Glutamatergic neuron (in vitro differentiated cells): ENCODE measurements at regions not wholly inside any gene's neighbourhood (a gene's known extent, or its start where the extent isn't known, plus 50 kb on each side); places are given as distances from the start of the nearest gene placed in this dataset.

Source experiments
- DNase-seq: peaks from one replicate; pipeline ENCODE4 v3.0.0; 2022
- H3K27ac Mint-ChIP-seq: one replicate; pipeline ENCODE4 v1.8.0; 2020; ENCODE audit warnings: mild to moderate bottlenecking, mixed read lengths, inconsistent platforms; ENCODE audit not compliant: unreplicated experiment
- H3K27me3 Mint-ChIP-seq: one replicate; pipeline ENCODE4 v1.8.0; 2020; ENCODE audit warnings: mild to moderate bottlenecking, moderate library complexity, mixed read lengths, inconsistent platforms; ENCODE audit not compliant: unreplicated experiment
- H3K36me3 Mint-ChIP-seq: one replicate; pipeline ENCODE4 v1.8.0; 2020; ENCODE audit warnings: mild to moderate bottlenecking, mixed read lengths, inconsistent platforms; ENCODE audit not compliant: unreplicated experiment
- H3K4me1 Mint-ChIP-seq: one replicate; pipeline ENCODE4 v1.8.0; 2020; ENCODE audit warnings: mild to moderate bottlenecking, low read depth, mixed read lengths, inconsistent platforms; ENCODE audit not compliant: unreplicated experiment
- H3K4me3 Mint-ChIP-seq: one replicate; pipeline ENCODE4 v1.8.0; 2020; ENCODE audit warnings: mild to moderate bottlenecking, mixed read lengths, inconsistent platforms; ENCODE audit not compliant: unreplicated experiment
- H3K9me3 Mint-ChIP-seq: one replicate; pipeline ENCODE4 v1.8.0; 2020; ENCODE audit warnings: mild to moderate bottlenecking, moderate library complexity, mixed read lengths, inconsistent platforms; ENCODE audit not compliant: unreplicated experiment
- CTCF ChIP-seq: fragments of 200-600 bp; sonication (generic); IDR thresholded peaks from one replicate; pipeline ENCODE4 v1.5.0; 2021; ENCODE audit not compliant: partially characterized antibody, unreplicated experiment

GRCh38 chr13:85408415-85408814 lies 390.8 kb downstream of the SLITRK6 start:
- Mint-ChIP-seq H3K4me1 (no peaks in the 10 kb centered on the region), H3K36me3 (no peaks in the 10 kb centered on the region), H3K4me3 (no peak overlapping the region), H3K27me3 (peaks cover 2% of the 10 kb centered on the region), H3K27ac (no peak overlapping the region), H3K9me3 (no peaks in the 10 kb centered on the region)
- no peak for DNase-seq
- no peak for TF ChIP-seq CTCF

DNA sequence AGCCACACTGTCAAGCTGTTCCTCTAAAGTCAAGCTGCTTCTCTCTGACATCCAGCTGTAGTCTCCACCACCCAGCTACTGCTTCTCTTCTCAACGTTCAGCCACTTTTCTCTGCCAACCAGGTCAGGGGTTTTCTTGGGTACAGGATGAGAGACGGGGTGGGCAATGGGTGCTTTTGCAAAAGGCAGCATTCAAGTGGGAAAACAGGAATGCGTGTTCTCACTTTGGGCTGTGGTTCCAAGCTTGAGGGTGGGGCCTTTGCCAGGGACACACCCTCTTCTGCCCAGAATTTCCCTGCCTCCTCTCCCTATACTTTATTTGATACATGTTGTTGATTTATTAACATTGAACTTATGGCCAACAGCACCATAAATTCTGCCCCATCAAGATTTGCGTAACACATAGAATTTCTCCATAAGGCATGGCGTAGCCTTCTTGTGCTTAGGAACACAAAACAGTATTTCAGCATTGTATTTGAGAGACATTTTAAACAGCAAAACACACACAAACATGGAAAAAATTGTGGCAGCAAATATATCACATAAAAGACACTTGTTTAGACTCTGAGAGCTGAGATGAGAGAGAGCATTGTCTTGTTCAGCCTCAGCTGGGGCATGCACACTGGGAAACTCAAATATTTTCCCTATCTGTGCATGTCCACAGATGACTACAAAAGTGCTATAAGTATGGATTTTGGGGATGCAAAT lies 392.8 kb downstream of the SLITRK6 start:
- no peaks in the 10 kb centered on the region for H3K9me3 Mint-ChIP-seq
- DNase-seq: no peak
- TF ChIP-seq CTCF: no peak
- H3K4me1 Mint-ChIP-seq: no peaks in the 10 kb centered on the region
- no peak overlapping the region for H3K27ac Mint-ChIP-seq
- H3K36me3 Mint-ChIP-seq: no peaks in the 10 kb centered on the region
- H3K4me3 Mint-ChIP-seq: no peak overlapping the region
- peaks cover 2% of the 10 kb centered on the region for H3K27me3 Mint-ChIP-seq

DNA sequence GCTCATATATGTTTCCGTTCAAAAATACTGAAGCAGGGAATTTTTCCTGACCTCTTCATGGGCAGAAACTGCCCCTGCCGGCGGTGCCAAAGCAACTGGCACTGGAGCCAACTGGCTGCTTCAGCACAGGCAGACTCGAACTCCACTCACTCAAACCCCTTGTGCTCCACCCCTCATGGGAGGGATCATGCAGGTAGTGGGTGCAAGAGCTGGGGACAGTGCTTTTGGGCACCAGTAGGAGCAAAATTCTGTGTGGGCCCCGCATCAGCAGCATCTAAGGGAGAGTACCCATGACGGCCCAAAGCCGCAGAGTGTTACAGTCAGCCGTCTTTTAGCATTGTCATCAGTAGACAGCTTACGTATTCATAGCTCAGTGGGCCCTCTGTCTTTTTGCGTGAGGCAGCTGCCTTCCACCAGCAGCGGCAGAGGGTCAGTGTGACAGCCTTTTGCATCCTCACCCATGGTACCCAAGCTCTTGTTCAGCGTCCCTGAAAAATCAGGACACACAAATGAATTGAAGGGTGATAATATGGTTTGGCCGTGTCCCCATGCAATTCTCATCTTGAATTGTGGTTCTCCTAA lies 393.8 kb downstream of the SLITRK6 start:
- TF ChIP-seq CTCF: no peak
- Mint-ChIP-seq H3K9me3 (no peaks in the 10 kb centered on the region), H3K4me1 (no peaks in the 10 kb centered on the region), H3K27me3 (peaks cover 2% of the 10 kb centered on the region), H3K36me3 (no peaks in the 10 kb centered on the region), H3K27ac (no peak overlapping the region), H3K4me3 (no peak overlapping the region)
- no peak for DNase-seq

DNA sequence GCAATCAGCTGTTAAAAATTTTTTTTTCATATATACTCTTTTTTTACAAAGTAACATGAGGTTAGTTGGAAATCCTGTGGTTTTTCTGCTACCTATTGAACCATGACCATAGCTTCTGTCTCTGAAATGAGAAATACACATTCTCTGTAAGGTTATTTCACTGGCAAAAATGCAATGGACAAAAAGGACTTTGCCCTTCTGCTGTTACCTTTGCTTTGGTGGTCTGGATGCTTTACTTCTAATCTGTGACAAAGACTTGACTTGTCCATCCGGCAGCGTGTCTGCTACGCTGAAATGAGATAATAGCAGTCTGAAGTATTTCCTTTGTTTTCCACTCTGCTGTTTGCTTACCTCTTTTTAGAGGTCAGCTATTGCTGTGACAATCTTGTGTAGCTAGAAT lies 412.8 kb downstream of the SLITRK6 start:
- Mint-ChIP-seq H3K4me3 (no peak overlapping the region), H3K36me3 (peaks cover 4% of the 10 kb centered on the region), H3K4me1 (no peaks in the 10 kb centered on the region), H3K27ac (no peak overlapping the region), H3K9me3 (peaks cover 2% of the 10 kb centered on the region), H3K27me3 (no peaks in the 10 kb centered on the region)
- DNase-seq: no peak
- TF ChIP-seq CTCF: no peak

- H3K9me3 Mint-ChIP-seq: no peaks in the 10 kb centered on the region
- H3K36me3 Mint-ChIP-seq: peaks cover 4% of the 10 kb centered on the region
- H3K27me3 Mint-ChIP-seq: no peaks in the 10 kb centered on the region
- no peaks in the 10 kb centered on the region for H3K4me1 Mint-ChIP-seq
- H3K27ac Mint-ChIP-seq: no peak overlapping the region
- DNase-seq: no peak
- no peak for TF ChIP-seq CTCF
- no peak overlapping the region for H3K4me3 Mint-ChIP-seq
Observed at GRCh38 chr13:85383291-85383690, 415.9 kb downstream of the SLITRK6 start.
